Brain microvascular endothelial cell (primary cell): ENCODE measurements at regions not wholly inside any gene's neighbourhood (a gene's known extent, or its start where the extent isn't known, plus 50 kb on each side); places are given as distances from the start of the nearest gene placed in this dataset.

Source experiments
- DNase-seq: peaks from one replicate; pipeline ENCODE4 v3.0.0-alpha.2; 2020
- H3K27ac ChIP-seq: fragments of 250-450 bp; sonication (Bioruptor Pico); 2 replicates; pipeline ENCODE4 v1.5.1; 2020; ENCODE audit warnings: mild to moderate bottlenecking, moderate library complexity
- H3K27me3 ChIP-seq: fragments of 250-450 bp; sonication (Bioruptor Pico); replicated peaks from 2 replicates; pipeline ENCODE4 v1.5.1; 2020; ENCODE audit warnings: mild to moderate bottlenecking
- H3K36me3 ChIP-seq: fragments of 250-450 bp; sonication (Bioruptor Pico); replicated peaks from 2 replicates; pipeline ENCODE4 v1.5.1; 2020; ENCODE audit warnings: mild to moderate bottlenecking
- H3K4me3 ChIP-seq: 2 replicates; pipeline ENCODE4 v1.5.1; 2011; ENCODE audit warnings: low read depth, mild to moderate bottlenecking, control low read depth, low read length, moderate library complexity
- in situ Hi-C: cut with HindIII; loops from 2 replicates; pipeline ENCODE4 v1.10.0; 2017; ENCODE audit warnings: low sequenced_read_pairs, low pct_ligation_motif_present
- TF ChIP-seq, protein P1 (sequence below): IDR thresholded peaks from 2 replicates; pipeline ENCODE4 v1.5.1; 2011; ENCODE audit warnings: low read depth, mild to moderate bottlenecking, moderate library complexity, low read length, control low read depth, inconsistent platforms; ENCODE audit errors: missing control alignments

- H3K36me3 ChIP-seq: no peaks in the 10 kb centered on the region
- no peak overlapping the region for H3K4me3 ChIP-seq
- DNase-seq: no peak
- in situ Hi-C loops: no loop called here
- H3K27ac ChIP-seq: no peak overlapping the region
- no peaks in the 10 kb centered on the region for H3K27me3 ChIP-seq
- TF ChIP-seq, protein P1, sequence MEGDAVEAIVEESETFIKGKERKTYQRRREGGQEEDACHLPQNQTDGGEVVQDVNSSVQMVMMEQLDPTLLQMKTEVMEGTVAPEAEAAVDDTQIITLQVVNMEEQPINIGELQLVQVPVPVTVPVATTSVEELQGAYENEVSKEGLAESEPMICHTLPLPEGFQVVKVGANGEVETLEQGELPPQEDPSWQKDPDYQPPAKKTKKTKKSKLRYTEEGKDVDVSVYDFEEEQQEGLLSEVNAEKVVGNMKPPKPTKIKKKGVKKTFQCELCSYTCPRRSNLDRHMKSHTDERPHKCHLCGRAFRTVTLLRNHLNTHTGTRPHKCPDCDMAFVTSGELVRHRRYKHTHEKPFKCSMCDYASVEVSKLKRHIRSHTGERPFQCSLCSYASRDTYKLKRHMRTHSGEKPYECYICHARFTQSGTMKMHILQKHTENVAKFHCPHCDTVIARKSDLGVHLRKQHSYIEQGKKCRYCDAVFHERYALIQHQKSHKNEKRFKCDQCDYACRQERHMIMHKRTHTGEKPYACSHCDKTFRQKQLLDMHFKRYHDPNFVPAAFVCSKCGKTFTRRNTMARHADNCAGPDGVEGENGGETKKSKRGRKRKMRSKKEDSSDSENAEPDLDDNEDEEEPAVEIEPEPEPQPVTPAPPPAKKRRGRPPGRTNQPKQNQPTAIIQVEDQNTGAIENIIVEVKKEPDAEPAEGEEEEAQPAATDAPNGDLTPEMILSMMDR: no peak
Measured at GRCh38 chr2:22361571-22361970, 1023.4 kb upstream of the KLHL29 start.

- Histone ChIP-seq H3K36me3 (no peaks in the 10 kb centered on the region), H3K27me3 (no peaks in the 10 kb centered on the region), H3K27ac (no peak overlapping the region), H3K4me3 (no peak overlapping the region)
- no peak for DNase-seq
- TF ChIP-seq, protein P1: no peak
- in situ Hi-C loops: no loop called here
Measured at GRCh38 chr2:22375096-22375495, 1009.9 kb upstream of the KLHL29 start.

GRCh38 chr2:22377268-22377667 is 1007.7 kb upstream of the KLHL29 start:
- DNase-seq: no peak
- Histone ChIP-seq H3K27ac (no peak overlapping the region), H3K36me3 (no peaks in the 10 kb centered on the region), H3K4me3 (no peak overlapping the region), H3K27me3 (no peaks in the 10 kb centered on the region)
- in situ Hi-C loops: no loop called here
- TF ChIP-seq, protein P1: no peak

DNA sequence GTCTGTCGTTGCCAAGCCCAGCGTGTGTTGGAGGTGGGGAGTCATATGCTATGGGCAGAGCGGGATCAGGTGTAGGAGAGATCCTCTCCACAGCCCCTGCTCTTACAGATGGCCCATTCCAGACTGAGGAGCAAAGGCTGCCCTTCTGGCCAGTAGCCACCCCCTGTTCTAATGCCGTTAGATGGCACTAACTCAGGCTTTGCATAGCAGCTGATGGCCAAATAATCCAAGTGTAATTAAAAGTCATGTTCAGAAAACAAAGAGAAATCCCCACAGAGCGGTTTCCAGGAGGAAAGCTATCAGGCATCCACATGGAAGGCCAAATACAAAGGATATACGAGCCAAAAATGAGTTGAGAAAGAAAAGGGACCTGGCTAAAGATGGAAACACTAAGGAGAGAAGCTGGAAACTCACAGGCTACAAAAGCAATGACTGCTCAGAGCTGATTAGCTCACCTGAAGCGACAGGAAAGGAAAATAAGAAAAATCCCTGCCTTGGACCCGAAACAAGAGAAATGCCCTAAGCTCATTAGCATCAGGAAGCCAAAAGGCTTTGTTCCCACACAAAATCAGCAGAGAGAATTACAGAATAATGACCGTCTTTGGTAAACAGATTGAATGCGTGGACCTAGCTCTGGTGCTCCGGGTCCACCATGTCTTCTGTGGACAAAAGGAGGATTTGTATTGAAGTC is 1002.4 kb upstream of the KLHL29 start:
- Histone ChIP-seq H3K36me3 (no peaks in the 10 kb centered on the region), H3K27ac (no peak overlapping the region), H3K27me3 (no peaks in the 10 kb centered on the region), H3K4me3 (no peak overlapping the region)
- TF ChIP-seq, protein P1: no peak
- no peak for DNase-seq
- in situ Hi-C loops: no loop called here

DNA sequence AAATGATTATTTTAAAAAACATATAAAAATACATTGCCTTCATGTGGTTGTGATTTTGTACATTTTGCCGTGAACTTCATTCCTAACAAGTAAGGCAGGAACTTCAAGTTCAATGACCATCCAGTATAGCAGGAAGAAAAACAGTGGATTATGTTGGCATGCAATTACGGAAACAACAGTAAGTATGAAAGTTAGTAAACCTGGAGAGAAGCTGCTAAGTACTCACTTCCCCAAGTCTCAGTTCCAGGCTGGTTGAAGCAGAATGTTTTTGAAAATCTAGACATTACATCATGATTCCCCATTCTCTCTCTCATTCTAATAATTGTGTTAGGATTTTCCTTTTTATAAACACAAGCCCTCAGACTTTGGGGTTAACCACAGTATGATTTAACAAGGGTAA is 987.1 kb upstream of the KLHL29 start:
- H3K4me3 ChIP-seq: no peak overlapping the region
- in situ Hi-C loops: no loop called here
- DNase-seq: no peak
- no peaks in the 10 kb centered on the region for H3K27me3 ChIP-seq
- H3K36me3 ChIP-seq: no peaks in the 10 kb centered on the region
- TF ChIP-seq, protein P1: no peak
- H3K27ac ChIP-seq: no peak overlapping the region

DNA sequence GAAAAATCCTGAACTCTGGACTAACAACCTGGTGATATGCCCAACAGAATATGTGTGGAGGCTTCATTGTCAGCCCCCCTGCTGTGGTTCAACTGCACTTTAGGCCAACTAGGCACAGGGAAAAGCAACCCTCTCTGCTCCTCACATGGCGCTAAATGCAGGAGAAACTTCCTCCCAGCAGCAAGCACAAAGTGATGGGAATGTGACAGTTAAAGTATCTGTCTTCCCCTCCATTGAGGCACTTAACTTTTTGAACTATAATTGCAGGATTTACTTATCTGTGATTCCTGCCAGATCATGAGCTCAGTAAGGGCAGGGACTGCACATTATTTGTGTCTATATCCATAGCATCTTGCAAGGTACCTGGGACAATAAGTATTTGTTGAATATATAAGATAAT is 981.2 kb upstream of the KLHL29 start:
- in situ Hi-C loops: no loop called here
- H3K27ac ChIP-seq: no peak overlapping the region
- H3K27me3 ChIP-seq: no peaks in the 10 kb centered on the region
- H3K4me3 ChIP-seq: no peak overlapping the region
- TF ChIP-seq, protein P1: no peak
- DNase-seq: no peak
- no peaks in the 10 kb centered on the region for H3K36me3 ChIP-seq
